ENCODE measurements at regions not wholly inside any gene's neighbourhood (a gene's known extent, or its start where the extent isn't known, plus 50 kb on each side); places are given as distances from the start of the nearest gene placed in this dataset.

DNA sequence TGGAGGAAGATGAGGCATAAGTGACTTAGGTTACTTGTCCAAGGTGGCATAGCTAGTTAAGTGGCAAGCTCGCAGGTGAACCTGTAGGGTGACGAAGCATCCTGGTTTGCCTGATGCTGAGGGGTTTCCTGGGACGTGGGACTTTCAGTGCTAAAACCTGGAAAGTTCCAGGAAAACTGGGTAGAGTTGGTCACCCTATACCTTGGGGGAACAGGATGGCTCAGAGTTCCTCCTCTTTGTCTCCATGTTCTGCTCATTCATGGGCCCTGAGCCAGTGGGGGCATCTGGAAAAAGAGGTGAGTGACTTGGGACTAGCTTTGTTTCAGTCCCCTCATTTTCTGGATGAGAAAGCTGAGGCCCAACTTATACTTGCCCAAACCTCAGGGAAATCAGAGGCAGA lies 268.0 kb upstream of the N4BP1 start:
- TF ChIP-seq, protein P1, sequence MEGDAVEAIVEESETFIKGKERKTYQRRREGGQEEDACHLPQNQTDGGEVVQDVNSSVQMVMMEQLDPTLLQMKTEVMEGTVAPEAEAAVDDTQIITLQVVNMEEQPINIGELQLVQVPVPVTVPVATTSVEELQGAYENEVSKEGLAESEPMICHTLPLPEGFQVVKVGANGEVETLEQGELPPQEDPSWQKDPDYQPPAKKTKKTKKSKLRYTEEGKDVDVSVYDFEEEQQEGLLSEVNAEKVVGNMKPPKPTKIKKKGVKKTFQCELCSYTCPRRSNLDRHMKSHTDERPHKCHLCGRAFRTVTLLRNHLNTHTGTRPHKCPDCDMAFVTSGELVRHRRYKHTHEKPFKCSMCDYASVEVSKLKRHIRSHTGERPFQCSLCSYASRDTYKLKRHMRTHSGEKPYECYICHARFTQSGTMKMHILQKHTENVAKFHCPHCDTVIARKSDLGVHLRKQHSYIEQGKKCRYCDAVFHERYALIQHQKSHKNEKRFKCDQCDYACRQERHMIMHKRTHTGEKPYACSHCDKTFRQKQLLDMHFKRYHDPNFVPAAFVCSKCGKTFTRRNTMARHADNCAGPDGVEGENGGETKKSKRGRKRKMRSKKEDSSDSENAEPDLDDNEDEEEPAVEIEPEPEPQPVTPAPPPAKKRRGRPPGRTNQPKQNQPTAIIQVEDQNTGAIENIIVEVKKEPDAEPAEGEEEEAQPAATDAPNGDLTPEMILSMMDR (IDR thresholded peaks at IDR 0.05; ENCODE audit: low read depth, low read length, missing input control) = no peak
- TF ChIP-seq, protein P2, sequence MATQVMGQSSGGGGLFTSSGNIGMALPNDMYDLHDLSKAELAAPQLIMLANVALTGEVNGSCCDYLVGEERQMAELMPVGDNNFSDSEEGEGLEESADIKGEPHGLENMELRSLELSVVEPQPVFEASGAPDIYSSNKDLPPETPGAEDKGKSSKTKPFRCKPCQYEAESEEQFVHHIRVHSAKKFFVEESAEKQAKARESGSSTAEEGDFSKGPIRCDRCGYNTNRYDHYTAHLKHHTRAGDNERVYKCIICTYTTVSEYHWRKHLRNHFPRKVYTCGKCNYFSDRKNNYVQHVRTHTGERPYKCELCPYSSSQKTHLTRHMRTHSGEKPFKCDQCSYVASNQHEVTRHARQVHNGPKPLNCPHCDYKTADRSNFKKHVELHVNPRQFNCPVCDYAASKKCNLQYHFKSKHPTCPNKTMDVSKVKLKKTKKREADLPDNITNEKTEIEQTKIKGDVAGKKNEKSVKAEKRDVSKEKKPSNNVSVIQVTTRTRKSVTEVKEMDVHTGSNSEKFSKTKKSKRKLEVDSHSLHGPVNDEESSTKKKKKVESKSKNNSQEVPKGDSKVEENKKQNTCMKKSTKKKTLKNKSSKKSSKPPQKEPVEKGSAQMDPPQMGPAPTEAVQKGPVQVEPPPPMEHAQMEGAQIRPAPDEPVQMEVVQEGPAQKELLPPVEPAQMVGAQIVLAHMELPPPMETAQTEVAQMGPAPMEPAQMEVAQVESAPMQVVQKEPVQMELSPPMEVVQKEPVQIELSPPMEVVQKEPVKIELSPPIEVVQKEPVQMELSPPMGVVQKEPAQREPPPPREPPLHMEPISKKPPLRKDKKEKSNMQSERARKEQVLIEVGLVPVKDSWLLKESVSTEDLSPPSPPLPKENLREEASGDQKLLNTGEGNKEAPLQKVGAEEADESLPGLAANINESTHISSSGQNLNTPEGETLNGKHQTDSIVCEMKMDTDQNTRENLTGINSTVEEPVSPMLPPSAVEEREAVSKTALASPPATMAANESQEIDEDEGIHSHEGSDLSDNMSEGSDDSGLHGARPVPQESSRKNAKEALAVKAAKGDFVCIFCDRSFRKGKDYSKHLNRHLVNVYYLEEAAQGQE (IDR thresholded peaks at IDR 0.05) = no peak
- TF ChIP-seq YY1 (IDR thresholded peaks at IDR 0.05) (no peak), GABPA (IDR thresholded peaks at IDR 0.05 in 1 of 2, conservative IDR thresholded peaks at IDR 0.05 in 1 of 2) (no peak), TAF1 (conservative IDR thresholded peaks at IDR 0.05) (no peak), FOXA2 (IDR thresholded peaks at IDR 0.05) (no peak)
- TF ChIP-seq, protein P3, sequence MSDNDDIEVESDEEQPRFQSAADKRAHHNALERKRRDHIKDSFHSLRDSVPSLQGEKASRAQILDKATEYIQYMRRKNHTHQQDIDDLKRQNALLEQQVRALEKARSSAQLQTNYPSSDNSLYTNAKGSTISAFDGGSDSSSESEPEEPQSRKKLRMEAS (IDR thresholded peaks at IDR 0.05) = no peak
